GM13976 (cell line): ENCODE measurements at regions not wholly inside any gene's neighbourhood (a gene's known extent, or its start where the extent isn't known, plus 50 kb on each side); places are given as distances from the start of the nearest gene placed in this dataset.

ENCODE experiments used
- DNase-seq: peaks from one replicate; pipeline ENCODE4 v3.0.0; 2012; ENCODE audit warnings: low spot score
- in situ Hi-C: fragments of 300-500 bp; cut with MboI; formaldehyde crosslinking; loops from one replicate; pipeline ENCODE4 v1.12.0; 2022; ENCODE audit warnings: low sequenced_read_pairs, mixed read lengths, inconsistent platforms; ENCODE audit not compliant: unreplicated experiment
- TF ChIP-seq, protein P1 (sequence below): IDR thresholded peaks from 2 replicates; pipeline ENCODE4 v1.5.1; 2012; ENCODE audit warnings: borderline replicate concordance, mild to moderate bottlenecking; ENCODE audit not compliant: insufficient read depth; ENCODE audit errors: extremely low read depth, missing control alignments, control extremely low read depth

- DNase-seq: no peak
- in situ Hi-C loops: no loop called here
- TF ChIP-seq, protein P1, sequence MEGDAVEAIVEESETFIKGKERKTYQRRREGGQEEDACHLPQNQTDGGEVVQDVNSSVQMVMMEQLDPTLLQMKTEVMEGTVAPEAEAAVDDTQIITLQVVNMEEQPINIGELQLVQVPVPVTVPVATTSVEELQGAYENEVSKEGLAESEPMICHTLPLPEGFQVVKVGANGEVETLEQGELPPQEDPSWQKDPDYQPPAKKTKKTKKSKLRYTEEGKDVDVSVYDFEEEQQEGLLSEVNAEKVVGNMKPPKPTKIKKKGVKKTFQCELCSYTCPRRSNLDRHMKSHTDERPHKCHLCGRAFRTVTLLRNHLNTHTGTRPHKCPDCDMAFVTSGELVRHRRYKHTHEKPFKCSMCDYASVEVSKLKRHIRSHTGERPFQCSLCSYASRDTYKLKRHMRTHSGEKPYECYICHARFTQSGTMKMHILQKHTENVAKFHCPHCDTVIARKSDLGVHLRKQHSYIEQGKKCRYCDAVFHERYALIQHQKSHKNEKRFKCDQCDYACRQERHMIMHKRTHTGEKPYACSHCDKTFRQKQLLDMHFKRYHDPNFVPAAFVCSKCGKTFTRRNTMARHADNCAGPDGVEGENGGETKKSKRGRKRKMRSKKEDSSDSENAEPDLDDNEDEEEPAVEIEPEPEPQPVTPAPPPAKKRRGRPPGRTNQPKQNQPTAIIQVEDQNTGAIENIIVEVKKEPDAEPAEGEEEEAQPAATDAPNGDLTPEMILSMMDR: no peak
These were observed 625.2 kb upstream of the CDH8 start for GRCh38 chr16:62661435-62661834.

- TF ChIP-seq, protein P1: no peak
- in situ Hi-C loops: no loop called here
- DNase-seq: no peak
These were observed 620.9 kb upstream of the CDH8 start for GRCh38 chr16:62657116-62657515.

- in situ Hi-C loops: no loop called here
- TF ChIP-seq, protein P1: no peak
These were observed 616.3 kb upstream of the CDH8 start for GRCh38 chr16:62652441-62653120.

GRCh38 chr16:62648256-62648655, 612.0 kb upstream of the CDH8 start:
- DNase-seq: no peak
- in situ Hi-C loops: no loop called here
- TF ChIP-seq, protein P1: no peak

More at GRCh38 chr16:62652441-62653120, 616.3 kb upstream of the CDH8 start:
- DNase-seq: no peak

DNA sequence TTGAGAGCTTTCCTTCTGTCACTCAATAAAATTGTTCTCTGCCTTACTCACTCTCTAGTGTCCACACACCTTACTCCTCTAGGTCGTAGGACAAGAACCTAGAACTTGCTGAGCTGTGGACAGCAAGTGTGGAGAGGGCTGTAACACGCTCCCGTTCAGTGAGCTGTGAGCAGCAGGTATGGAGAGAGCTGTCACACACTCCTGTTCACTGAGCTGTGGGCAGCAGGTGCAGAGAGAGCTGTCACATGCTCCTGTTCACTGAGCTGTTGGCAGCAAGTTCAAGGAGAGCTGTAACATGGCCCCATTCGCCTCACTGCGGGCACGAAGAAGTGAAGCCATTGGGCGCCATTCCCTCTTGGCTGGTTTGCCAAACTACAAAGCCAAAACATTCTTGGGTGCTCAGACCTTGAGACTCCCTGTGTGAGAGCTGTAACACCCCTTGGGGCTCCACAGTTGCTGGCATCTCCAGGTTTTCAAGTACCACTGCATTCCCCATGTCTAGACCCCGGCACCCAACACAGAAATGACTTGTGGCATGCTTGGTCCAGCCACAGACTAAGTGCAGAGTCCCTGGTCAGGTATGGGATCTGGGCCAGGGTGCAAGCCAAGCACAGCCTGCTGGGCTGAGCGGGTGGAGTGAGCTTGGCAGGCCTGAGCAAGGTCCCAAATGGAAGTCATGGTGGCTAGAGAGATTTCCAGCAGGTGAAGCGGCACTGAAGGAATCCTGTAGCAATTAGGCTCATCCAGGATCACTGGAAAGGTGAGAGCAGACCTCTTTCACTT, 608.0 kb upstream of the CDH8 start:
- TF ChIP-seq, protein P1: no peak
- in situ Hi-C loops: no loop called here
- DNase-seq: no peak

- no peak for DNase-seq
- TF ChIP-seq, protein P1: no peak
These were observed 606.4 kb upstream of the CDH8 start for GRCh38 chr16:62642677-62643076.

More at GRCh38 chr16:62642677-62643076, 606.4 kb upstream of the CDH8 start:
- in situ Hi-C loops: no loop called here
